ENCODE measurements at regions not wholly inside any gene's neighbourhood (a gene's known extent, or its start where the extent isn't known, plus 50 kb on each side); places are given as distances from the start of the nearest gene placed in this dataset.

- TF ChIP-seq, protein P1, sequence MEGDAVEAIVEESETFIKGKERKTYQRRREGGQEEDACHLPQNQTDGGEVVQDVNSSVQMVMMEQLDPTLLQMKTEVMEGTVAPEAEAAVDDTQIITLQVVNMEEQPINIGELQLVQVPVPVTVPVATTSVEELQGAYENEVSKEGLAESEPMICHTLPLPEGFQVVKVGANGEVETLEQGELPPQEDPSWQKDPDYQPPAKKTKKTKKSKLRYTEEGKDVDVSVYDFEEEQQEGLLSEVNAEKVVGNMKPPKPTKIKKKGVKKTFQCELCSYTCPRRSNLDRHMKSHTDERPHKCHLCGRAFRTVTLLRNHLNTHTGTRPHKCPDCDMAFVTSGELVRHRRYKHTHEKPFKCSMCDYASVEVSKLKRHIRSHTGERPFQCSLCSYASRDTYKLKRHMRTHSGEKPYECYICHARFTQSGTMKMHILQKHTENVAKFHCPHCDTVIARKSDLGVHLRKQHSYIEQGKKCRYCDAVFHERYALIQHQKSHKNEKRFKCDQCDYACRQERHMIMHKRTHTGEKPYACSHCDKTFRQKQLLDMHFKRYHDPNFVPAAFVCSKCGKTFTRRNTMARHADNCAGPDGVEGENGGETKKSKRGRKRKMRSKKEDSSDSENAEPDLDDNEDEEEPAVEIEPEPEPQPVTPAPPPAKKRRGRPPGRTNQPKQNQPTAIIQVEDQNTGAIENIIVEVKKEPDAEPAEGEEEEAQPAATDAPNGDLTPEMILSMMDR (IDR thresholded peaks at IDR 0.05 in 2 of 3, conservative IDR thresholded peaks at IDR 0.05 in 1 of 3; ENCODE audit: control insufficient read depth in 2 of 3, extremely low read depth in 1 of 3, insufficient read depth in 1 of 3, low read depth in 3 of 3, low read length in 3 of 3) = no peak
- TF ChIP-seq TCF3 (IDR thresholded peaks at IDR 0.05; ENCODE audit: borderline replicate concordance, insufficient read depth, low read depth, low read length) = no peak
Measured at GRCh38 chr16:86012221-86012620, 113.3 kb downstream of the IRF8 start (continued).

GRCh38 chr16:86013867-86014266 lies 114.9 kb downstream of the IRF8 start:
- ATAC-seq (no peak), DNase-seq (ENCODE audit: low read depth, low spot score) (no peak), FAIRE-seq (no peak)
- H2AFZ ChIP-seq (ENCODE audit: control insufficient read depth, low read depth, low read length) = no peak overlapping the region
- no peaks in the 10 kb centered on the region for H3K27me3 ChIP-seq (replicated peaks in 1 of 2; ENCODE audit: control insufficient read depth in 2 of 2, insufficient read depth in 2 of 2, low read length in 1 of 2)
- ChIA-PET POLR2A (interaction anchor here (0.6 to 7.0 kb wide), 3 partner anchors 18 to 314 kb away, joined by 4 to 58 read pairs (median 4); no protein-coding TSS in a partner anchor), CTCF (interaction anchor here (0.7 to 17.2 kb wide), 10 partner anchors 15 to 216 kb away, joined by 3 to 345 read pairs (median 4); no protein-coding TSS in a partner anchor), RAD21 (ENCODE audit: unreplicated experiment) (interaction anchor here (1.5 to 12.2 kb wide), 6 partner anchors 25 to 195 kb away, joined by 4 to 157 read pairs (median 8); partner anchors contain the start of gene IRF8), SMC1A (ENCODE audit: uncharacterized antibody, unreplicated experiment) (interaction anchor here (0.9 to 16.1 kb wide), 9 partner anchors 9 to 192 kb away, joined by 3 to 338 read pairs (median 5); partner anchors contain the start of gene IRF8)
- H4K20me1 ChIP-seq (ENCODE audit: control insufficient read depth, insufficient read depth) = no peaks in the 10 kb centered on the region
- H3K4me3 ChIP-seq = no peak overlapping the region
- no peaks in the 10 kb centered on the region for H3K36me3 ChIP-seq (ENCODE audit: control insufficient read depth in 2 of 2, insufficient read depth in 2 of 2, low read length in 1 of 2)
- in situ Hi-C loops (cut with MboI) = loop anchor here (10.0 kb wide), 1 partner anchor 109 kb away; no protein-coding TSS in a partner anchor
- 100% methylated on average over 2 of the region's 2 CpGs for WGBS (ENCODE audit: insufficient coverage, insufficient replicate concordance, low lambda C conversion rate, missing lambda C conversion rate)
- H3K9ac ChIP-seq (ENCODE audit: control insufficient read depth, insufficient read depth, low read length) = no peak overlapping the region
- H3K27ac ChIP-seq (ENCODE audit: control insufficient read depth, insufficient read depth) = no peak overlapping the region
- no peak overlapping the region for H3K4me2 ChIP-seq (ENCODE audit: control insufficient read depth, insufficient read depth)
- no peaks in the 10 kb centered on the region for H3K79me2 ChIP-seq (ENCODE audit: control insufficient read depth, insufficient read depth, low read length)
- no TSS peak for BruUV-seq (replicated peaks)
- peaks cover 36% of the 10 kb centered on the region for H3K4me1 ChIP-seq (ENCODE audit: control insufficient read depth, insufficient read depth, low read length)
- intact Hi-C loops (cut with micrococcal nuclease; ENCODE audit: unreplicated experiment) = no loop called here
- no peaks in the 10 kb centered on the region; the same call in 2 of the 3 replicates for H3K9me3 ChIP-seq (replicated peaks; ENCODE audit: control insufficient read depth, insufficient read depth, low read length)
- TF ChIP-seq ZSCAN29 (IDR thresholded peaks at IDR 0.05) (no peak), ZZZ3 (IDR thresholded peaks at IDR 0.05; ENCODE audit: control insufficient read depth, insufficient read length, low read depth) (no peak), SMAD1 (IDR thresholded peaks at IDR 0.05; ENCODE audit: low read depth, partially characterized antibody) (no peak), BMI1 (IDR thresholded peaks at IDR 0.05; ENCODE audit: borderline replicate concordance) (no peak), ZBTB33 (IDR thresholded peaks at IDR 0.05) (no peak), ZNF274 (IDR thresholded peaks at IDR 0.05; ENCODE audit: insufficient read depth, insufficient read length) (no peak), NBN (IDR thresholded peaks at IDR 0.05) (no peak), FOXK2 (IDR thresholded peaks at IDR 0.05) (no peak), KLF5 (IDR thresholded peaks at IDR 0.05; ENCODE audit: partially characterized antibody) (no peak), MTA3 (IDR thresholded peaks at IDR 0.05; ENCODE audit: borderline replicate concordance, low read length) (no peak), BACH1 (IDR thresholded peaks at IDR 0.05; ENCODE audit: borderline replicate concordance) (no peak), SIN3A (IDR thresholded peaks at IDR 0.05; ENCODE audit: low read depth, low read length) (no peak), CBX5 (IDR thresholded peaks at IDR 0.05; ENCODE audit: low read depth) (no peak), RBBP5 (conservative IDR thresholded peaks at IDR 0.05) (no peak)
- TF ChIP-seq, protein P2, sequence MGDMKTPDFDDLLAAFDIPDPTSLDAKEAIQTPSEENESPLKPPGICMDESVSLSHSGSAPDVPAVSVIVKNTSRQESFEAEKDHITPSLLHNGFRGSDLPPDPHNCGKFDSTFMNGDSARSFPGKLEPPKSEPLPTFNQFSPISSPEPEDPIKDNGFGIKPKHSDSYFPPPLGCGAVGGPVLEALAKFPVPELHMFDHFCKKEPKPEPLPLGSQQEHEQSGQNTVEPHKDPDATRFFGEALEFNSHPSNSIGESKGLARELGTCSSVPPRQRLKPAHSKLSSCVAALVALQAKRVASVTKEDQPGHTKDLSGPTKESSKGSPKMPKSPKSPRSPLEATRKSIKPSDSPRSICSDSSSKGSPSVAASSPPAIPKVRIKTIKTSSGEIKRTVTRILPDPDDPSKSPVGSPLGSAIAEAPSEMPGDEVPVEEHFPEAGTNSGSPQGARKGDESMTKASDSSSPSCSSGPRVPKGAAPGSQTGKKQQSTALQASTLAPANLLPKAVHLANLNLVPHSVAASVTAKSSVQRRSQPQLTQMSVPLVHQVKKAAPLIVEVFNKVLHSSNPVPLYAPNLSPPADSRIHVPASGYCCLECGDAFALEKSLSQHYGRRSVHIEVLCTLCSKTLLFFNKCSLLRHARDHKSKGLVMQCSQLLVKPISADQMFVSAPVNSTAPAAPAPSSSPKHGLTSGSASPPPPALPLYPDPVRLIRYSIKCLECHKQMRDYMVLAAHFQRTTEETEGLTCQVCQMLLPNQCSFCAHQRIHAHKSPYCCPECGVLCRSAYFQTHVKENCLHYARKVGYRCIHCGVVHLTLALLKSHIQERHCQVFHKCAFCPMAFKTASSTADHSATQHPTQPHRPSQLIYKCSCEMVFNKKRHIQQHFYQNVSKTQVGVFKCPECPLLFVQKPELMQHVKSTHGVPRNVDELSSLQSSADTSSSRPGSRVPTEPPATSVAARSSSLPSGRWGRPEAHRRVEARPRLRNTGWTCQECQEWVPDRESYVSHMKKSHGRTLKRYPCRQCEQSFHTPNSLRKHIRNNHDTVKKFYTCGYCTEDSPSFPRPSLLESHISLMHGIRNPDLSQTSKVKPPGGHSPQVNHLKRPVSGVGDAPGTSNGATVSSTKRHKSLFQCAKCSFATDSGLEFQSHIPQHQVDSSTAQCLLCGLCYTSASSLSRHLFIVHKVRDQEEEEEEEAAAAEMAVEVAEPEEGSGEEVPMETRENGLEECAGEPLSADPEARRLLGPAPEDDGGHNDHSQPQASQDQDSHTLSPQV (IDR thresholded peaks at IDR 0.05) = no peak

Data from GM12878 (cell line).